ENCODE measurements at regions not wholly inside any gene's neighbourhood (a gene's known extent, or its start where the extent isn't known, plus 50 kb on each side); places are given as distances from the start of the nearest gene placed in this dataset.

GRCh38 chr5:89302102-89302891 lies 419.3 kb upstream of the MEF2C start:
- Histone ChIP-seq H3K27ac (ENCODE audit: low read depth in 1 of 2, low read length in 1 of 2) (no peak overlapping the region), H3K9me3 (ENCODE audit: control insufficient read depth in 4 of 4, insufficient read depth in 3 of 4, low read length in 3 of 4) (no peaks in the 10 kb centered on the region), H3K4me1 (ENCODE audit: control insufficient read depth in 5 of 5, insufficient read depth in 5 of 5, low read length in 5 of 5) (no peaks in the 10 kb centered on the region), H3K27me3 (ENCODE audit: control insufficient read depth in 3 of 3, insufficient read depth in 3 of 3, low read length in 2 of 3) (no peaks in the 10 kb centered on the region), H3K4me3 (no peak overlapping the region), H3K36me3 (ENCODE audit: control insufficient read depth in 4 of 4, insufficient read depth in 4 of 4, low read length in 4 of 4) (no peaks in the 10 kb centered on the region), H3K9ac (ENCODE audit: insufficient read depth in 1 of 2, low read length in 2 of 2) (no peak overlapping the region)
- ATAC-seq (ENCODE audit: insufficient read depth, low FRiP score) (no peak), DNase-seq (no peak)
- WGBS, 2 donors, result 82 to 90% methylated on average over 5 of the region's 5 CpGs
- TF ChIP-seq CTCF (IDR thresholded peaks at IDR 0.05; ENCODE audit: control extremely low read depth, extremely low read depth), result no peak

GRCh38 chr5:89301321-89302025 lies 418.5 kb upstream of the MEF2C start:
- no peak overlapping the region for H3K9ac ChIP-seq (ENCODE audit: insufficient read depth in 1 of 2, low read length in 2 of 2)
- DNase-seq, result no peak
- H3K36me3 ChIP-seq (ENCODE audit: control insufficient read depth in 4 of 4, insufficient read depth in 4 of 4, low read length in 4 of 4), result no peaks in the 10 kb centered on the region
- no peaks in the 10 kb centered on the region for H3K27me3 ChIP-seq (ENCODE audit: control insufficient read depth in 3 of 3, insufficient read depth in 3 of 3, low read length in 2 of 3)
- no peak overlapping the region for H3K4me3 ChIP-seq
- no peak for ATAC-seq (ENCODE audit: insufficient read depth, low FRiP score)
- no peak for TF ChIP-seq CTCF (IDR thresholded peaks at IDR 0.05; ENCODE audit: control extremely low read depth, extremely low read depth)
- no peaks in the 10 kb centered on the region for H3K4me1 ChIP-seq (ENCODE audit: control insufficient read depth in 5 of 5, insufficient read depth in 5 of 5, low read length in 5 of 5)
- H3K9me3 ChIP-seq (ENCODE audit: control insufficient read depth in 4 of 4, insufficient read depth in 3 of 4, low read length in 3 of 4), result no peaks in the 10 kb centered on the region
- 77 to 85% methylated on average over 6 of the region's 6 CpGs for WGBS, 2 donors
- H3K27ac ChIP-seq (ENCODE audit: low read depth in 1 of 2, low read length in 1 of 2), result no peak overlapping the region

- 62 to 68% methylated on average over 2 of the region's 2 CpGs for WGBS, 2 donors
- TF ChIP-seq CTCF (IDR thresholded peaks at IDR 0.05; ENCODE audit: control extremely low read depth, extremely low read depth), result no peak
- no peak for ATAC-seq (ENCODE audit: insufficient read depth, low FRiP score)
Measured at GRCh38 chr5:89300426-89300970, 417.5 kb upstream of the MEF2C start.

More at GRCh38 chr5:89300426-89300970, 417.5 kb upstream of the MEF2C start:
- Histone ChIP-seq H3K36me3 (ENCODE audit: control insufficient read depth in 4 of 4, insufficient read depth in 4 of 4, low read length in 4 of 4) (no peaks in the 10 kb centered on the region), H3K27ac (ENCODE audit: low read depth in 1 of 2, low read length in 1 of 2) (no peak overlapping the region), H3K4me1 (ENCODE audit: control insufficient read depth in 5 of 5, insufficient read depth in 5 of 5, low read length in 5 of 5) (no peaks in the 10 kb centered on the region), H3K4me3 (no peak overlapping the region), H3K9ac (ENCODE audit: insufficient read depth in 1 of 2, low read length in 2 of 2) (no peak overlapping the region), H3K27me3 (ENCODE audit: control insufficient read depth in 3 of 3, insufficient read depth in 3 of 3, low read length in 2 of 3) (no peaks in the 10 kb centered on the region), H3K9me3 (ENCODE audit: control insufficient read depth in 4 of 4, insufficient read depth in 3 of 4, low read length in 3 of 4) (no peaks in the 10 kb centered on the region)
- no peak for DNase-seq

Measured in lung (tissue), 11 donors.